ENCODE measurements at regions not wholly inside any gene's neighbourhood (a gene's known extent, or its start where the extent isn't known, plus 50 kb on each side); places are given as distances from the start of the nearest gene placed in this dataset.

DNA sequence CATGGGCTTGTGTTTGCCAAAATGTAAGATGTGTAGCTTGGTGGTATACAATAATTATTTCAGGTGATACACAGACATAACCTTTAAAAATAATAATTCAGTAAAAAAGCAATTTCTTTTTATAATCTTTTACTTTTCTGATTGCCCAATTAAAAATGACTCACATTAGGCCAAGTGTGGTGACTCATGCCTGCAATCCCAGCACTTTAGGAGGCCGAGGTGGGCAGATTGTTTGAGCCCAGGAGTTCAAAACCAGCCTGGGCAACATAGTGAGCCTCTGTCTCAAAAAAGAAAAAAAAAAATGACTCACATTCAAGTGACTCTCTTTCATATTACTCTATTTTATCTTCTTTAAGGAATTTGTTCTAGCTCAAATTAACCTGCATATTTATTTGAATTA, 449.4 kb upstream of the HTR2C start:
- TF ChIP-seq, protein P1, sequence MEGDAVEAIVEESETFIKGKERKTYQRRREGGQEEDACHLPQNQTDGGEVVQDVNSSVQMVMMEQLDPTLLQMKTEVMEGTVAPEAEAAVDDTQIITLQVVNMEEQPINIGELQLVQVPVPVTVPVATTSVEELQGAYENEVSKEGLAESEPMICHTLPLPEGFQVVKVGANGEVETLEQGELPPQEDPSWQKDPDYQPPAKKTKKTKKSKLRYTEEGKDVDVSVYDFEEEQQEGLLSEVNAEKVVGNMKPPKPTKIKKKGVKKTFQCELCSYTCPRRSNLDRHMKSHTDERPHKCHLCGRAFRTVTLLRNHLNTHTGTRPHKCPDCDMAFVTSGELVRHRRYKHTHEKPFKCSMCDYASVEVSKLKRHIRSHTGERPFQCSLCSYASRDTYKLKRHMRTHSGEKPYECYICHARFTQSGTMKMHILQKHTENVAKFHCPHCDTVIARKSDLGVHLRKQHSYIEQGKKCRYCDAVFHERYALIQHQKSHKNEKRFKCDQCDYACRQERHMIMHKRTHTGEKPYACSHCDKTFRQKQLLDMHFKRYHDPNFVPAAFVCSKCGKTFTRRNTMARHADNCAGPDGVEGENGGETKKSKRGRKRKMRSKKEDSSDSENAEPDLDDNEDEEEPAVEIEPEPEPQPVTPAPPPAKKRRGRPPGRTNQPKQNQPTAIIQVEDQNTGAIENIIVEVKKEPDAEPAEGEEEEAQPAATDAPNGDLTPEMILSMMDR (IDR thresholded peaks at IDR 0.05), result no peak
- intact Hi-C loops (cut with DNase I; ENCODE audit: low total_unique reads), result no loop called here
- no peak for DNase-seq
- no peak overlapping the region for H3K27ac ChIP-seq
- no peaks in the 10 kb centered on the region for H3K27me3 ChIP-seq
- H3K4me3 ChIP-seq, result no peak overlapping the region
- H3K9me3 ChIP-seq, result no peaks in the 10 kb centered on the region
- H3K36me3 ChIP-seq, result no peaks in the 10 kb centered on the region
- no peaks in the 10 kb centered on the region for H3K4me1 ChIP-seq

DNA sequence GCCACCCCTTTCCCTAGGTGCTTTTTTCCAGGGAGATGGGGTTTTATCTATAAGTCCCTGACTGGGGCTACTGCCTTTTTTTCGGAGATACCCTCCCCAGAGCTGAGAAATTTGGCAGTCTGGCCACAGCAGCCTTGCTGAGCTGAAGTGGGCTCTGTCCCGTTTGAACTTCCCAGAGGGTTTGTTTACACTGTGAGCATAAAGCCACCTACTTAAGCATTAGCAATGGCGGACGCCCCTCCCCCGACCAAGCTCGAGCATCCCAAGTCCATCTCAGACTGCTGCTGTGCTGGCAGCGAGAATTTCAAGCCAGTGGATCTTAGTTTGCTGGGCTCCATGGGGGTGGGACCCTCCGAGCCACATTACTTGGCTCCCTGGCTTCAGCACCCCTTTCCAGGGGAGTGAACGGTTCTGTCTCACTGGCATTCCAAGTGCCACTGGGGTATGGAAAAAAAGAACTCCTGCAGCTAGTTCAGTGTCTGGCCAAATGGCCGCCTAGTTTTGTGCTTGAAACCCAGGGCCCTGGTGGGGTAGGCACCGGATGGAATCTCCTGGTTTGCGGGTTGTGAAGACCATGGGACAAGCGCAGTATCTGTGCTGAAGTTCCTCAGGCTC, 456.4 kb upstream of the HTR2C start:
- TF ChIP-seq, protein P1 (IDR thresholded peaks at IDR 0.05), result no peak
- no peak for DNase-seq
- H3K27ac ChIP-seq, result no peak overlapping the region
- H3K4me3 ChIP-seq, result no peak overlapping the region
- H3K27me3 ChIP-seq, result no peaks in the 10 kb centered on the region
- H3K4me1 ChIP-seq, result no peaks in the 10 kb centered on the region
- no peaks in the 10 kb centered on the region for H3K9me3 ChIP-seq
- H3K36me3 ChIP-seq, result no peaks in the 10 kb centered on the region
- intact Hi-C loops (cut with DNase I; ENCODE audit: low total_unique reads), result no loop called here

- no peak overlapping the region for H3K27ac ChIP-seq
- no peaks in the 10 kb centered on the region for H3K36me3 ChIP-seq
- H3K9me3 ChIP-seq, result no peaks in the 10 kb centered on the region
- DNase-seq, result no peak
- TF ChIP-seq, protein P1 (IDR thresholded peaks at IDR 0.05), result no peak
- H3K4me1 ChIP-seq, result no peaks in the 10 kb centered on the region
- intact Hi-C loops (cut with DNase I; ENCODE audit: low total_unique reads), result no loop called here
- H3K27me3 ChIP-seq, result no peaks in the 10 kb centered on the region
- H3K4me3 ChIP-seq, result no peak overlapping the region
Observed at GRCh38 chrX:114127005-114127404, 456.9 kb upstream of the HTR2C start.

GRCh38 chrX:114101081-114101480, 482.8 kb upstream of the HTR2C start:
- intact Hi-C loops (cut with DNase I; ENCODE audit: low total_unique reads), result no loop called here
- Histone ChIP-seq H3K27ac (no peak overlapping the region), H3K9me3 (no peaks in the 10 kb centered on the region), H3K27me3 (no peaks in the 10 kb centered on the region), H3K4me1 (no peaks in the 10 kb centered on the region), H3K4me3 (no peak overlapping the region), H3K36me3 (no peaks in the 10 kb centered on the region)
- DNase-seq, result no peak
- TF ChIP-seq, protein P1 (IDR thresholded peaks at IDR 0.05), result no peak

DNA sequence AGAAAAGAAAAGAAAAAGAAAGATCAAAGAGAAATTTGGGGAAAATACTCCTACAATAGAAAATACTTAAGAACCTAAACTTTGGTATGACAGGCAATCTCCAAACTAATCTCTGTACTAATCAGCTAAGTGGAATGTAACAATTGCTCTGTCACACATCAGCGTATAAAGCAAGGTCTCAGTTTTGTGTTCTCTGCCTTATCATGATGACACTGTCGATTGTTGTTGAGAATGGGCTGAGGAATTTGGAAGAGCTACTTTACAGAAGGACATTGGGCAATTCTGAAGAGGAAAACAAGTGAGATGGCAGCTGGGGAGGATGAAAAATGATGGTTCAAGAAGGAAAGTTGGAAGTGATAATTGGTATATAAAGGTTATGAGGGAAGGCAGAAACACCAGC, 486.0 kb upstream of the HTR2C start:
- H3K27ac ChIP-seq, result no peak overlapping the region
- H3K4me3 ChIP-seq, result no peak overlapping the region
- H3K27me3 ChIP-seq, result no peaks in the 10 kb centered on the region
- H3K4me1 ChIP-seq, result no peaks in the 10 kb centered on the region
- no peaks in the 10 kb centered on the region for H3K9me3 ChIP-seq
- no peak for DNase-seq
- intact Hi-C loops (cut with DNase I; ENCODE audit: low total_unique reads), result no loop called here
- H3K36me3 ChIP-seq, result no peaks in the 10 kb centered on the region
- TF ChIP-seq, protein P1 (IDR thresholded peaks at IDR 0.05), result no peak

DNA sequence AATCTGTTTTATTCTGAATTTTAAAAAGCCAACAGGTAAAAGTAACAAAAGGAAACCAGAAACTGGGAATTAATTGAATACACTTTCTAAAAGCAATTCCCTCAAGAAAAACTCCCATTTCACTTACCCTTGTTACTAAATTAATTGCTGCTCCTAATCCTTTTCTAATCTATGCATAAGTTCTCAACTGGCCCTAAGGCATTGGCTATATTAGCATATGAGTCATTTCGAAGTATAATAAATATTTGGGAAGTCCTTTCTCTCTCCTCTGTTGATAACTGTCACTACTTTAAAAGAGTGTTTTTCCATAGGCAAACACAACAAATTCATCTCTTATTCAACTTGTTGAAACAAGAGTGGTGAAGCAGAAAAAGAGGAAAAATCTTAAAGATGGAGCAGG, 486.5 kb upstream of the HTR2C start:
- TF ChIP-seq, protein P1 (IDR thresholded peaks at IDR 0.05), result no peak
- no peak for DNase-seq
- Histone ChIP-seq H3K27me3 (no peaks in the 10 kb centered on the region), H3K4me1 (no peaks in the 10 kb centered on the region), H3K4me3 (no peak overlapping the region), H3K9me3 (no peaks in the 10 kb centered on the region), H3K36me3 (no peaks in the 10 kb centered on the region), H3K27ac (no peak overlapping the region)
- intact Hi-C loops (cut with DNase I; ENCODE audit: low total_unique reads), result no loop called here

Measured in tibial artery (tissue), 4 donors.